OCI-LY3 (cell line): ENCODE measurements at regions not wholly inside any gene's neighbourhood (a gene's known extent, or its start where the extent isn't known, plus 50 kb on each side); places are given as distances from the start of the nearest gene placed in this dataset.

Source experiments
- EZH2phosphoT487 ChIP-seq: fragments of 200-600 bp; shearing (Covaris generic); IDR thresholded peaks from 2 replicates; pipeline ENCODE4 v1.6.1; 2018; ENCODE audit warnings: antibody characterized with exemption, mixed run types, low read depth
- TF ChIP-seq, protein P1 (sequence below): fragments of 200-600, 300-600 bp; sonication (generic); IDR thresholded peaks from 2 replicates; pipeline ENCODE4 v1.5.1; 2014; ENCODE audit warnings: antibody characterized with exemption, low read length, low read depth

DNA sequence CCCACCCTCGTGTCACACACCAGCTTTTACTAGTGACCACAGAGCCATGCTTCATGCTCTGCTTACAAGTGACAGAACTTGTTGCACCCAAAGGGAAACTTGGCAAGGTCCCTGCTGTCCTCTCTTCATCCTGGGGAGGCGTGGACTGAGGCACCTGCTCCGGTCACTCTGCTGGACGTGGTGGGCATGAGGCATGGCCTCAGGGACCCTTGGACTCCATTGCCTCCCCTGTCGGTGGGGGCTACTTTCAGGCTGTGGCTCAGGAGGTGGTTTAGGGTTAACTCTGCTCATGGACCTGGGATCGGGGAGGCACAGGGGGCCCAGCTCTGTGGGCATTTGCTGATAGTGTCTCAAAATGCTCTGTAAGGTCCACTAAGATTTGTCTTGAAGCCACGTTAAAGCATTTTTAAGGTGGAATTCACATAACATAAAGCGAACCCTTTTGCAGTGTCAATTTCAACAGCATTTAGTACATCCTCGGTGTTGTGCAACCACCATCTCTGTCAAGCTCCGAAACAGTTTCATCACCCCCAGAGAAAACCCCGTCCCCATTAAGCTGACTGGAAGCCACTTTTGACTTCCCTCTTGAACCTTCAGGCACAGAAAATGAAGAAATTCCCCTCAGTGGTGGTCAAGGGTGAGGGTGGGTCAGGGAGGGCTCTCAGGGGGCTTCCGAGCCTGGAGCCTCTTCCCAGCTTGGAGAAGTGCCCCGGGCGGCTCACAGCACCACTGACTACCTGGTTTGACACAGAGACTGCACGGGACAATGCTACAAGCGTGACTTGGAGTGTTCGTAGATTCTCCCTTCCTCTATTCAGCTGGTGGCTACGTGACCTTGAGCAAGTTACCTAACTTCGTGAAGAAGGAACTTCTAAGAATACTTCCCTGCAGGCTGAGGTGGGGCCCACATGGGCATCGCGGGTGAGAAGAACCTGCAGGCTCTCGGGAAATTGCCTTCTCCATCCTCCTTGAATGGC is 100.0 kb upstream of the HDAC4 start:
- TF ChIP-seq, protein P1, sequence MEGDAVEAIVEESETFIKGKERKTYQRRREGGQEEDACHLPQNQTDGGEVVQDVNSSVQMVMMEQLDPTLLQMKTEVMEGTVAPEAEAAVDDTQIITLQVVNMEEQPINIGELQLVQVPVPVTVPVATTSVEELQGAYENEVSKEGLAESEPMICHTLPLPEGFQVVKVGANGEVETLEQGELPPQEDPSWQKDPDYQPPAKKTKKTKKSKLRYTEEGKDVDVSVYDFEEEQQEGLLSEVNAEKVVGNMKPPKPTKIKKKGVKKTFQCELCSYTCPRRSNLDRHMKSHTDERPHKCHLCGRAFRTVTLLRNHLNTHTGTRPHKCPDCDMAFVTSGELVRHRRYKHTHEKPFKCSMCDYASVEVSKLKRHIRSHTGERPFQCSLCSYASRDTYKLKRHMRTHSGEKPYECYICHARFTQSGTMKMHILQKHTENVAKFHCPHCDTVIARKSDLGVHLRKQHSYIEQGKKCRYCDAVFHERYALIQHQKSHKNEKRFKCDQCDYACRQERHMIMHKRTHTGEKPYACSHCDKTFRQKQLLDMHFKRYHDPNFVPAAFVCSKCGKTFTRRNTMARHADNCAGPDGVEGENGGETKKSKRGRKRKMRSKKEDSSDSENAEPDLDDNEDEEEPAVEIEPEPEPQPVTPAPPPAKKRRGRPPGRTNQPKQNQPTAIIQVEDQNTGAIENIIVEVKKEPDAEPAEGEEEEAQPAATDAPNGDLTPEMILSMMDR: no peak
- TF ChIP-seq EZH2phosphoT487: no peak
